ENCODE measurements at regions not wholly inside any gene's neighbourhood (a gene's known extent, or its start where the extent isn't known, plus 50 kb on each side); places are given as distances from the start of the nearest gene placed in this dataset.

DNA sequence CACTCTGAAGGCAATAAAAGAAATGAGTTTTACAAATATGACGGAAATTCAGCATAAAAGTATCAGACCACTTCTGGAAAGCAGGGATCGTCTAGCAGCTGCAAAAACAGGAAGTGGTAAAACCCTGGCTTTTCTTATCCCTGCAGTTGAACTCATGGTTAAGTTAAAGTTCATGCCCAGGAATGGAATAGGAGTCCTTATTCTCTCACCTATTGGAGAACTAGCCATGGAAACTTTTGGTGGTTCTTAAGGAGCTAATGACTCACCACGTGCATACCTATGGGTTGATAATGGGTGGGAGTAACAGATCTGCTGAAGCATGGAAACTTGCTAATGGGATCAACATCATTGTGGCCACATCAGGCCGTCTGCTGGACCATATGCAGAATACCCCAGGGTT lies 93.5 kb upstream of the RGMB start:
- TF ChIP-seq, protein P1, sequence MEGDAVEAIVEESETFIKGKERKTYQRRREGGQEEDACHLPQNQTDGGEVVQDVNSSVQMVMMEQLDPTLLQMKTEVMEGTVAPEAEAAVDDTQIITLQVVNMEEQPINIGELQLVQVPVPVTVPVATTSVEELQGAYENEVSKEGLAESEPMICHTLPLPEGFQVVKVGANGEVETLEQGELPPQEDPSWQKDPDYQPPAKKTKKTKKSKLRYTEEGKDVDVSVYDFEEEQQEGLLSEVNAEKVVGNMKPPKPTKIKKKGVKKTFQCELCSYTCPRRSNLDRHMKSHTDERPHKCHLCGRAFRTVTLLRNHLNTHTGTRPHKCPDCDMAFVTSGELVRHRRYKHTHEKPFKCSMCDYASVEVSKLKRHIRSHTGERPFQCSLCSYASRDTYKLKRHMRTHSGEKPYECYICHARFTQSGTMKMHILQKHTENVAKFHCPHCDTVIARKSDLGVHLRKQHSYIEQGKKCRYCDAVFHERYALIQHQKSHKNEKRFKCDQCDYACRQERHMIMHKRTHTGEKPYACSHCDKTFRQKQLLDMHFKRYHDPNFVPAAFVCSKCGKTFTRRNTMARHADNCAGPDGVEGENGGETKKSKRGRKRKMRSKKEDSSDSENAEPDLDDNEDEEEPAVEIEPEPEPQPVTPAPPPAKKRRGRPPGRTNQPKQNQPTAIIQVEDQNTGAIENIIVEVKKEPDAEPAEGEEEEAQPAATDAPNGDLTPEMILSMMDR (conservative IDR thresholded peaks at IDR 0.05; ENCODE audit: low read depth, low read length): no peak
- TF ChIP-seq MAZ (IDR thresholded peaks at IDR 0.05; ENCODE audit: borderline replicate concordance, low read depth, low read length) (no peak), FOS (IDR thresholded peaks at IDR 0.05; ENCODE audit: low read depth, low read length) (no peak), POLR2A (IDR thresholded peaks at IDR 0.05; ENCODE audit: low read depth, low read length) (no peak), MAFK (IDR thresholded peaks at IDR 0.05; ENCODE audit: low read depth, low read length) (no peak), CHD1 (IDR thresholded peaks at IDR 0.05; ENCODE audit: low read depth, low read length) (no peak)
- TF ChIP-seq, protein P2, sequence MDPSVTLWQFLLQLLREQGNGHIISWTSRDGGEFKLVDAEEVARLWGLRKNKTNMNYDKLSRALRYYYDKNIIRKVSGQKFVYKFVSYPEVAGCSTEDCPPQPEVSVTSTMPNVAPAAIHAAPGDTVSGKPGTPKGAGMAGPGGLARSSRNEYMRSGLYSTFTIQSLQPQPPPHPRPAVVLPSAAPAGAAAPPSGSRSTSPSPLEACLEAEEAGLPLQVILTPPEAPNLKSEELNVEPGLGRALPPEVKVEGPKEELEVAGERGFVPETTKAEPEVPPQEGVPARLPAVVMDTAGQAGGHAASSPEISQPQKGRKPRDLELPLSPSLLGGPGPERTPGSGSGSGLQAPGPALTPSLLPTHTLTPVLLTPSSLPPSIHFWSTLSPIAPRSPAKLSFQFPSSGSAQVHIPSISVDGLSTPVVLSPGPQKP (IDR thresholded peaks at IDR 0.05; ENCODE audit: borderline replicate concordance, low read depth, low read length): no peak
